ENCODE measurements at regions not wholly inside any gene's neighbourhood (a gene's known extent, or its start where the extent isn't known, plus 50 kb on each side); places are given as distances from the start of the nearest gene placed in this dataset.

DNA sequence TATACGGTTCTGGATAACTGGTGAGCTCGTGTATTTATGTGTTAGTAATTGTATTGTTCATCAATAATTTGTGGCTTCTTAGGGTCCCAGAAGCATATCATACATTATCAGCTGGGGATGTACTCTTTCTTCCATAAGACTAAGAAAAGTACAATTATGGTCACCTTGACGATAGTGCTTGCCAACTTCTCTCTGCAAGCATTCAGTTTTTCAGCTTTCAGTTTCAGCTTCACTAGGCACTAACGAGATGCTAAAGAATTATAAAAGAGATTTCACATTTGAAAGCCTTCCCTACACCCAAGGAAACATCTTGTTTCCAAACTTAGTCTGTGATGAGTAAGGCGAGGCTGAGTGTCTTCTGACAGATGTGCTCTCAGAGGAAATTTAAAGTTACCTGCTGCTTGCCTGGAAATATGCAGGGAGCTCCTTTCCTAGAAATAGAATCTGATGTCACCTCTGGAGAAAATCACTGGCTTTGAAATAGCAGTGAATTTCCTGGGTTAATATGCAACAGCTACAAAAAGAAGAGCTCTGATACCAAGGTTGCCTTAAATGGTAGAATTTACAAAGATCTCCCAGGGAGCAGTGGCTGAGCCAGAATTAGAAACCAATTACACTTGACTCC, 1419.9 kb upstream of the TMEM132C start:
- no peak for DNase-seq (ENCODE audit: low spot score)

DNA sequence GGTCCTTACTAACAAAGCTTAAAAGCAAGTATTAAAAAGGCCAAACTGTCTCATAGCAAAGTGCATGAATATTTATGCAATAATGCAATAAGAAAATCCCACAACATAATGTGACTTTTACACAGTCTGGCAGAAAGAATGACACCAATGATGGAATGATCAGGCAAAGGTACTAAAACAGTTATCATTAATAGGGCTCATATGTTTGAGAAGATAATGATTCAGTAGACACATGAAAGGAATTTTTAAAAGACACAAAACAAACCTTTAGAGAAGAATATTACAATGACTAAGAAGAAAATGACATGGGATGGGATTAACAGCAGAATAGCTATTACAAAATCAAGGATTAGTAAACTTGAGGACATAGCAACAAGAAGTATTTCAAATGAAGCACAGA, 1411.2 kb upstream of the TMEM132C start:
- no peak for DNase-seq (ENCODE audit: low spot score)

DNA sequence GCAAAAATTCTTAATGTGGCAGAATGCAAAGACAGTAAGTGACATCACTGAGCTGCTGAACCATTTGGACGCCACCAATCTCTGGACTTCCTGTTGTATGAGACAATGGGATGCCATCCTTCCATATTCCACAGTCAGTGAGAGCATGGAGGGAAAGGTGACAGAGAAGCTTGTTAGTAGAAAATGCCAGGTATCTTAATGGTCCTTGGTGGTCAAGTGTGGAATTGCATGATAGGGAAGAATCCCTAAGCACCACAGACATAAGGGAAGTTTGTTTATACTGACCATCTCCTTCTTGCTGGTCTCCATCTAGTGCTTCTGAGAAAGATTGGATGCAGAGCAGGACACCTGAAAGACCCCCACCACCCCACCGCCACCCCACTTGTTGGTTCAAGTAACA, 1410.0 kb upstream of the TMEM132C start:
- DNase-seq (ENCODE audit: low spot score), result no peak

DNA sequence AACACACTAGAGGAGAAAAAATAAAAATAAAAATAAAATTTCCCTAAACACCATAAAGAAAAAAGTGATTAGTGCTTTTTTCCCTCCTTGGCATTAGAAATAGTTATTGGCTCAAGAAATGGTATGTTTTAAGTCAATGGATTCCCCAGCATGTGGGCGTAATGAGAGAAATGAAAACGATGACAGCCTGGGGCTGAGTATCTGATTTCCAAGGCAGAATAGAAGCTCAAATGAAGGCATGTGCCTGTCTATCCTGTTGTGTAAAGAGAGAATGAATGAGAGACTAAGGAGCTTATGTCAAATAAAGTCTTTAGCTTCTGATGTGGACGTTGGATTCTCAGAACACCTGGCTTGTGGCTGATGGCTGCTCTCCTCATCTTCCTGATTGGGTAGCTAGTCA, 1408.4 kb upstream of the TMEM132C start:
- no peak for DNase-seq (ENCODE audit: low spot score)

DNA sequence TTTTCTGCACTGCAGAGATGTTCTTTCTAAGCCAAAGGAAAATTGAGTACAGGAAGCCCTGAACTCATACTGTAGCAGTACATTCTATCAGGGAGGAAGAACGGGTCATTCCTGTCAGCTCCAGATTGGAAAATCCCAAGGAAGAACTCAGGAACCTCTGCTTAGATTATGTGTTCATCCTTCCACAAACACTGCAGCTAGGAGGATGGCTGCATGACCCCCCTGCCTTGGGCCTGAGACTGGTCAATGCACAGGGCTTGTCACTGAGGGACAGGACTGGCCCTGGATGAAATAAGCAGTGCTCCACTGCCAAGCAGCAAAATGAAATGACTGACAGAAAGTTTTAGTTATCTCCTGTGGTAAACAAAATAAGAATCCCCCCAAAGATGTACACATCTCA, 1406.8 kb upstream of the TMEM132C start:
- no peak for DNase-seq (ENCODE audit: low spot score)

DNA sequence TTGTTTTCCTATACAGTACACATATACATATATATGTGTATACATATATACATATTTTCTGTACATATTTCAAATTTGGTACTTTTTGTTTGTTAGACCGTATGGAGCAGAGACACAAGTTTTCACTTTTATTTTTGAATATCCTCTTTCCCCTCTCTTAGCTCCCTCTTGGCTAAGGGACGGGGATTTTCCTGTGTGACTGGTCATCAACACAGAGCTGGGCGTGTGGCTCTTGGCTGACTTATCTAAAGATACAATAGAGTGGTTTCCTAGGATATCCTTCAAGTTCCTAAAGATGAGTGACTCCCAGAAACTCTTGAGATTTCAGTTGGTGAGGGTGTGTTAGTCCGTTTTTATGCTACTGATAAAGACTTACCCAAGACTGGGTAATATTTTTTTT, 1404.5 kb upstream of the TMEM132C start:
- no peak for DNase-seq (ENCODE audit: low spot score)

DNA sequence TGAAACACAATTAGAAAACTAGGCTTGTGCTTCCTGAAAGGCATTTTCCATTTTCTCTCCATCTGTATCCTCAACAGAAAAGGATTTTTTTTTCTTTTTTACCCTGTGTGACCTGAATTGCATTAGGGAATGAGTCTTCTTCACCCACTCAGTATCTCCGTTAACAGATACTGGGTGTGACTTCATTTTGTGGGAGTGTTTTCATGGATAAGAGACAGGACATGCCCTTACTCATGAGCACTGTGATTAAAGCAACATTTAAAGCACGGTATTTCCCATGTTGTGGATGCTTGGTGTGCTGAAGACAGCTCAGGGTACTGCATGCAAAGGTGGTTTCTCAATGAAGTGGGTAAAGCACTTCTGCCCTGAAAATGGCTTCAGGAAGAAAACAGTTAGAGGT, 1397.3 kb upstream of the TMEM132C start:
- no peak for DNase-seq (ENCODE audit: low spot score)

DNA sequence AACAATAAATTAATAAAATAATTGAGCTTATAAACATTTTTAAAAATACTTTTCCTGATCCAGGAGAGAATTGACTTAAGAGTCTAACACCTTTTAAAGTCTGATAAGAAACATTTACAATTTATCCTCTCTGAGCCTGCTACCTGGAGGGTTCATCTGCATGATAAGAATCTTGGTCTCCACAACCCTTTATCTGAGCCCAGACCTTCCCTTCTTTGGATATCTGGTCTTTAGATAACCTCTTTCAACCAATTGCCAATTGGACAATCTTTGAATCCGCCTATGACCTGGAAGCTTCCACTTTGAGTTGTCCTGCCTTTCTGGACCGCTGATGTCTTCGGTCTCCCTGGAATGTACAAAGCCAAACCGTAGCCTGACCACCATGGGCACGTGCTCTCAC, 1393.3 kb upstream of the TMEM132C start:
- DNase-seq (ENCODE audit: low spot score), result no peak

DNA sequence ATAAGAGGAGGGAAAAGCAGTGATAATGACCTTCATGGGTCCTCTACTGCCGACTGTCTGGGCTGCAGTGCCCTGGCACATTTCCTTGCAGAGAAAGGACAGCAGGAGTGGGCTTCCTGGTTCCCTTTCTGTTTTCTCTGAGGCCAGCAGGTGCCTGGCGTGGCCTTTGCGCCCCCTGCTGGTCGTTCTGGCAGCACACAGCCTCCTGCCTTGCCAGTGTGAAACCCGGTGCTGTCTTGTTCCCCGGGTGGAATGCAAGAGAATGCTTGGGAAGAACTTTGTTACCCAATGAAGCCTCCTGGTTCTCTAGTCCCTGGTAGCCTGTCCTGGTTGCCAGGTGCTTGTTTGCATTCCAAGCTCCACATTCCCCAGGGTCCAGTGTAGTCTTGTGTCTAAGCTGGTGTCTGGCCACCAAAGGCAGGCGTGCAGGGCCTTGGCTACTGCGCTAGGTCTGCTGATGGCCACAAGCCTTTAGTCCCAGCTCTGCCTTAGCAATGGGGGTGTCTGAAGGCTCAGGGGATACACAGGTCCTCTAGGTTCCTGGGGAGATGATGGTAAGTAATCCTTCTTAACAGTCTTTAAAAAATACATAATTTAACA, 1392.4 kb upstream of the TMEM132C start:
- peak; percentile 69 for DNase-seq (ENCODE audit: low spot score)

DNA sequence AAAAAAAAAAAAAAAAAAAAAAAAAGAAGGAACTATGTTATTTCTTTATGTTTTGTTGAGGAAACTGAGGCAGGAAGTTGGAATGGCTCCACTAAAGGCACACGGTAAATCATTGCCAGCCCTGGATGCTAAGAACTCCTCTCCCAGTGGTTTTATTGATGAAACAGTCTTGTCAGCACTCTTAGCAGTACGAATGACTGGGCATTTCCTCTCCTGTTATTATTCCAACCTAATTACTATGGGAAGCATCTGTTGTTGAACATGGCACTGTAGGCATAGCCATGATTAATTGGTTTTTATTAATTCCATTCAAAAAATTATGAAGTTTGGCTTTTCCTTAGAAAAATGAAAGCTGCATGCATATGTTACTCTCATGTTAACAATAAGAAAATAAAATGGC, 1387.1 kb upstream of the TMEM132C start:
- no peak for DNase-seq (ENCODE audit: low spot score)

DNA sequence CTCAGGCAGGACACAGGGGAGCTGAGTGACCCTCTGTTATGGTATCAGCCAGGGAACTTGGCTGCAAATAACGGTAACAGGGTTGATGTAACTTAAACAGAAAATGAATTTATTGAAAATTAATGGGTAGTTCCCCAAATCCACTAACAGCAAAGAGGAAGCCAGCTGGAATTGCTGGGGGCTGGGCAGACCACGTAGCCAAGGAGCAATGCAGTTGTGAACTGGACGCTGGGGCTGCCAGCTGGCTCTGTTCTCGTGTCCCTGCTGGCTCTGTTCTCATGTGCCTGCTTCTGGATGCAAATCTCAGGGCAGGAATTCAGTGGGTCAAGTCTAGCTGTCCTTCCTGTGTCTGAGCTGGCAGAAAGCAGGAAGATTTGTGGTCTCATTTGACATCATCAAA, 1383.3 kb upstream of the TMEM132C start:
- no peak for DNase-seq (ENCODE audit: low spot score)

DNA sequence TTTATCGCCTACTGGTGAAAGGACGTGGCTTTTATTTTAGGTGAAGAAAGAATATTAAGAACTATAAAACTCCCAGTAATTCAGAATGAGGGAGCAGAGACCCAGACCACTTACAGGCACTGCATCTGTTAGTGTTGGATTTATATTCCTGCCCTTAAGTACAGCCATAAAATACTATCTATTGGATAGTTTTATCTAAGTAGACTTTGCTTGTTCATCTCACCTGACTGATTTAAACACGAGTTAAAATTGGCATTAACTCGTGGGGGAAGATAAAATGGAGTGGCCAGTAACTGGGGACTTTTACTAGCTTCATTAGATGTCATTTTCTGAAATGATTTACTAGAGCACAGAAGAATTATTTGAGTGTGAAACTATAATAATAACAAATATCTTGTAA, 1377.5 kb upstream of the TMEM132C start:
- no peak for DNase-seq (ENCODE audit: low spot score)

DNA sequence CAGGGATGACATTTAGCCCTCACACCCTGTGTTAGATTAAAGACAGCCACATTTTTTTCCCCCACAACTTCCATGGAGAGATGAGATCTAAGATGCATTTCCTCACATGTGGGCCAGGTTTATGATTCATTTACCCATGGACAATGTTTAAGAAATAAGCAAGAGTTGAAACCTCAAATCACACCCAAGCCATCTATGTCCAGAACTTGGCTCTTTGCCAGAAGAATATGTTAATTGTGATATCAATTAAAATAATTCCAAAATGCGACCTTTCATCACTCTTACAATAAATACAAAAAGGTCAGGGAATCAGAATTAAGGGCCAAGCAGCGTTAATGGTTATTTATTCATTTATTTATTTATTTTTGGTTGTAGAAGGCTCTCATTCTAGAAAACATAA, 1376.9 kb upstream of the TMEM132C start:
- DNase-seq (ENCODE audit: low spot score), result no peak

DNA sequence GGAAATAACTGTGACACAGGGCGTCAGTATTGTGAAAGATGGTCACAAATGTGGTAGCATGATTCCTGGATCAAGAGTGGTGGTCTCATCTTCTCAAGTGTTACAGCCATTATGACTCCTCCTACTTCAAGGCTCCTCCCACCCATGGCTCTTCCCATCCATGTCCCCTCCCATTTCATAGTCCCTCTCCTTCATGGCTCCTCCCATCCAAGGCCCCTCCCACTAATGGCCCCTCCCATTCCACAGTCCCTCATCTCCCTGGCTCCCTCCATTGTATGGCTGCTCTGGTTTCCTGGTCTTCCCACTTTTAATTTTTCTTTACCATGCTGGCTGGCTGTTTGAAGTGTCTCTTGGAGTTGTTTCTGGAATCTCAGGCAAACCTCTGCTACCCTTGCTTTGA, 1375.2 kb upstream of the TMEM132C start:
- DNase-seq (ENCODE audit: low spot score), result no peak

DNA sequence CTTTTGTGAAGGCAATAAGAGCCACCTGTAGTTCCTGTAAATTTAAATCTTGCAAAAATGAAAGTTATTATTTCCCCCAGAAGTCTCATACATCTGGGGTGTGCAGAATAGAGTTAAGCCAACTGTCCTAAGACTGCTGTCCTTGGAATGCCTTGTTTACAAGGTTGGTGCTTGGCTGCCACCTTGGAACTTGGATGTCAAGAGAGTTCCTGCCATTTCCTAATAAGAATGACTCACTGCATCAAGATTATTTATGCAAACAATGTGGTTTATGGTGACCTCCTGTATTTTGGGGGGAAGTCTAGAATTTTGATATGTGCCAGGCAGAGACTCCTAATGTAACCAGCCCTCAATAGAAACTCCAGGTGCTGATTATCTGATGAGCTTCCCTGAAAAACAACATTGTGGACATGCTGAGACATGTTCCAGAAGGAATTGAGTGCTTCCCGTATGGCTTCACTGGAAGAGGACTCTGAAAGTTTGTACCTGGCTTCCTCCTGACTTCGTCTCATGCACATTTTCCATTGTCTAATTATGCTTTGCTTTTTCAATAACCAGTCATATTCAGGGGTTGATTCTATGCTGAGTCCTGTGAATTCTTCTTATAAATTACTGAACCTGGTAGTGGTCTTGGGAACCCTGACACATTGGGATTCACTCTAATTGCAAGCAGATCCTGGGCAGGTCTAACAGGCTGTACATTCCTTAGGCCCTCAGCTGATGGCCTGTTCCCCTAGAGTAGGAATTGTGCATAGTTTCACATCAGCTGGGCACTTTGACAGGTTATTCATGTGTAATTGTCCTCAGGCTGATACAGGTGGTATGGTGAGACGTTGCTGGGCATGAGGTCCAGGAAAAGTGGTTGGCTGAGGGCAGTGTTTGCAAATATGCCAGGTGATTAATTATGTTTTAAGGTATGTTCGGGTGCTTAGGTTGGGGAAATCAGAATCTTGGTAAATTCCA, 1370.7 kb upstream of the TMEM132C start:
- DNase-seq (ENCODE audit: low spot score), result no peak

DNA sequence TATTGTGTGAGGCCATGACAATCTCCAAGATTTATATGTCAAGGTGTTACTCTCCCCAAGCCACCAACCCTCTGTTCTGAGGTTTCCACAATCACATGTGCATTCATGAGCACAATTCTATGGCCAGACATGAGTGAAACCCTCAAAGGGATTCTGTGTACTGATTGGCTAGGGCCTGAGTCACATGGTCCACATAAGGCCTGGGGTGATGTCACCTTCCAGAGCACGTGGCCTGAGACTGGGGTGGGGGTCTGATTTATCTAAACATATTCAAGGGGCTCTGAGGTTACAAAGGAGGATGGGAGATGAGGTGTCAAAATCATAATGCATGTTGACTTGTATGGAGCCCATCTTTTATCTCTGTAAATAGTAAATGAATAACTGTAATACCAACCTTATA, 1369.9 kb upstream of the TMEM132C start:
- no peak for DNase-seq (ENCODE audit: low spot score)

DNA sequence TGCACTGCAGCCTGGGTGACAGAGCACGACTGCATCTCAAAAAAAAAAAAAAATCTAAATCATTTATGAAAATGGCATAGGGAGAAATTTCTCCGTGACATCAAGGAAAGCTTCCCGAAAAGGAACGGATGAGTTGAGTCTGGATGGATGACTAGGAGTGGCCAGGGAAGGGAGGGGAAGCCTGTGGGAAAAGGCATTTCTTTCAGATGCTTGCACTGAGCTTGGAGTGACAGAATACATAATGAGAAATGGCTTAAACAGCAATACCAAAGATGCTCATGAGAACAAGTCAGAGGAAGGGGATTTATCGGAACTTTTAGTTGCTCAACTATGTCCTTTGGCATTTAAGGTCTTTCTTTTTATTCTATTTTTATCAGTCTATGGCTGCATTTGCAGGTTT, 1369.2 kb upstream of the TMEM132C start:
- DNase-seq (ENCODE audit: low spot score), result no peak

DNA sequence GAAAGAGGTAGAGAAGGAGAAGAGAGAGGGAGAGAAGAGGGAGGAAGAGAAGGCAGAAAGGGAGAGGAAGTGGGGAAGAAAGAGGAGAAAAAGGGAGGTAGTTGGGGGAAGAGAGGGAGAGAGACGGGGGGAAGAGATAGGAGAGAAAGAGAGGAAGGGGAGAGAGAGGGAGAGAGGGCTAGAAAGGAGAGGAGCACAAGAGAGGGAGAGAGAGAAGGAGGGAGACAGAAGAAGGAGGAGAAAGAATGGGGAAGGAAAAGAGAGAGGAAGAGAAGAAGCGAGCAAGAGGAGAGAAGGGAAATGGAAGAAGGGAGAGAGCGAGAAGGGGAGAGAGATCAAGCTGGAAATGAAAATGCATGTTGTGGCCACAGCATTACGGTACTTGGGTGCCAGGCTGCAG, 1368.4 kb upstream of the TMEM132C start:
- DNase-seq (ENCODE audit: low spot score), result no peak

DNA sequence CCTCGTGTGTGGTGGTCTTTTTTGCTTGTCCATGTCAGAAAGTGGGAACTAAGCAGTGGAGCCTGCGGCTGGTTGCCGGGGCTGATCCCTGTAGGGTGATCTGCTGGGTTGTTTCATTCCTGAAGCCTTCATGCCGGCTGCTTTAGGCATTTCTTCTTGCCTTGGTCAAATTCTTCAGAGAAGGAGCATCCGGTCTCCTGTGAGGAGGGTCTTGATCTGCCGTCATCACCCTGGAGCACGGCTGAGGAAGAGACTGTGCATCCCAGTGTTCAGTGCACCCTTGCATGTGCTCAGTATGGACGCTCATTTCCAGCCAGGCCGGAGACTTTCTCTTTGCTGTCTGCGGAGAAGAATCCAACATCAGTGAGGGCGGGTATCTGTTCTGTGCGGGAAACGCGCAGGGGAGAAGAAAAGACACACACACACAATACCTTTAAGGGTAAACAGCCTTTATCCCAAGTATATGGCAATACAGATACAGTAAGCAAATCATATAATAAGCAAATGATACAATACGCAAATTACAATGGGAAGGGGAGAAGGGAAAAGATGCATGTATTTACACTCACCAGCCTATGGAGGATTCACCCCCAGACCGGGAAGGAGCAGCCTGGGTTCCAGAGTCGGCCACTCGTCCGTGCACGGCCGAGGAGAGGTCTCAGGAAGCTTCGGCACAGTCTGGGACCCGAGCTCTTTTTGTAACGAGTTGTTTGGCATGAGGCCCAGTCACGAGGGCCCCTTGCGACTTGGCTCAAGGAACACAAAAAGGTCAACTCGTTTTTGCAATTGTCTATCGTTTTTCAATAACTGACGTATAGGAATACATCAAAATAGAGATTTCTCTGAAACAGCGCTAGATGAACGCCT, 1366.8 kb upstream of the TMEM132C start:
- no peak for DNase-seq (ENCODE audit: low spot score)

DNA sequence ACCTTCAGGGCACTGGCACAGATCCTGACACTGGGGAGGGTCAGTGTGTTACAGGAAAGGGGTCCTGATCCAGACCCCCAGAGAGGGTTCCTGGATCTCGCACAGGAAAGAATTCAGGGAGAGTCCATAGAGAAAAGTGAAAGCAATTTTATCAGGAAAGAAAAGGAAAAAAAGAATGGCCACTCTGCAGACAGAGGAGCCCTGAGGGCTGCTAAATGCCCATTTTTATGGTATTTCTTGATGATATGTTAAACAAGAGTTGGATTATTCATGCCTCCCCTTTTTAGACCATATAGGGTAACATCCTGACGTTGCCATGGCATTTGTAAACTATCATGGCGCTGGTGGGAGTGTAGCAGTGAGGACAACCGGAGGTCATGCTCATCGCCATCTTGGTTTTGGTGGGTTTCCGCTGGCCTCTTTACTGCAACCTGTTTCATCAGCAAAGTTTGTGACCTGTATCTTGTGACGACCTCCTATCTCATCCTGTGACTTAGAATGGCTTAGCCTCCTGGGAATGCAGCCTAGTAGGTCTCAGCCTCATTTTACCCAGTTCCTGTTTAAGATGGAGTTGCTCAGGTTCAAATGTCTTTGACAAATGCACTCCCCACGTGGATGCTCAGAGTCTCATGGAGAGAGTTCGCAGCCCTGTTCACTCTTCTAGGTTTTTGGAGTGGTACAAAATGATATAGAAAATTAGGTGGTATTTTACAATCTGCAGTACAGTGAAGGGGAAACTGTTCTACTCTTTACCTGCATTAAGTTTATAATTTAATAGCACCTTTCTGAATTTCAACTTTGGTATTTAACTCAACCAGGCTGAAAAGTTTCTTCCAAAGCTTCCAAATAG, 1363.7 kb upstream of the TMEM132C start:
- no peak for DNase-seq (ENCODE audit: low spot score)

DNA sequence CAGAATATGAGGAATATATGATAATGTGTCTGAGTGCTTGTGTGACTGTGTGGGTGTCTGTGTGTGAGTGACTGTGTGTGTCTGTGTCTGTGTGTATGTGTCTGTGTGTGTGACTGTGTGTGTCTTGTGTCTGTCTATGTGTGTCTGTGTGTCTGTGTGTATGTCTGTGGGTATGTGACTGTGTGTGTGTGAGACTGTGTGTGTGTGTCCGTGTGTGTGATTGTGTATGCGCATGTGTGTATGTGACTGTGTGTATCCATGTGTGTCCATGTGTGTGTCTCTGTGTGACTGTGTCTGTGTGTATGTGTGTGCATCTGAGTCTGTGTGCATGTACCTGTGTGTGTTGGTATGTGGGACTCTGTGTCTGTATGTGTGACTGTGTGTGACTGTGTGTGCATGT, 1361.2 kb upstream of the TMEM132C start:
- no peak for DNase-seq (ENCODE audit: low spot score)
